HG03354 (cell line): ENCODE measurements at regions not wholly inside any gene's neighbourhood (a gene's known extent, or its start where the extent isn't known, plus 50 kb on each side); places are given as distances from the start of the nearest gene placed in this dataset.
"Not testable (repeated sequence)": the region's sequence is repeated elsewhere in the genome, so short reads cannot be mapped to it uniquely, and the experiment has no call there.

Source experiments
- ATAC-seq: cut with Tn5 transposase; IDR thresholded peaks from one replicate; pipeline ENCODE4 v1.9.1; 2021; ENCODE audit warnings: mild to moderate bottlenecking; ENCODE audit not compliant: unreplicated experiment, poor library complexity, severe bottlenecking

DNA sequence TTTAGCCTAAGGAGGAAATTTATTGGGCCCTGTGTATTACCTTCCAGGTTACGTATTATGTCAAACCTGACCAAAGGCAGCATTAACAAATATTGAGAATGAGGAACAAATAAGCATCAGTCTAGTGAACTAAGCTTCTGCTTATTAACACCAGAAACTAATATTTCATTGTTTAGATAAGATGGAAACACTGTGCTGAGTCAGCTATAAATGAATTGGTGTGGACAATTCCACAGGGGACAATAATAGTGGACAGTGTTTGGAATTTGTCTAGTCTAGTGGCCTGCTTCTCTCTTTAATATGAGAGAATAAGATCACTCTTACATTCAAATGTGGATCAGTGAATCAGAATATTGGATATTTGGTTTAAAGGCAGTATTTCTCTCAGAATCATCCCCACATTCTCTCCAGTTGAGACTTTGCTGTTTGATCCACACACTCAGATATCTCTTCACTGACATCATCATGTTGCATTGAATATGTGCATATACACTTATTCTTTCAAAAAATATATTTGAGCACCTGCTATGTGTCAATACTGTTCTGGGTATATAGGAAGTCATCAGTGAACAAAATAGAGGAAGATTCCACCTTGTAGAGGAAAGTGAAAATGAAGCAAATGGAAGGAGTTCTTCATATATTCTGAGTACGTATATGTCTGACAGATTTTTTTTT lies 136.3 kb downstream of the DIO2 start:
- ATAC-seq: no peak

DNA sequence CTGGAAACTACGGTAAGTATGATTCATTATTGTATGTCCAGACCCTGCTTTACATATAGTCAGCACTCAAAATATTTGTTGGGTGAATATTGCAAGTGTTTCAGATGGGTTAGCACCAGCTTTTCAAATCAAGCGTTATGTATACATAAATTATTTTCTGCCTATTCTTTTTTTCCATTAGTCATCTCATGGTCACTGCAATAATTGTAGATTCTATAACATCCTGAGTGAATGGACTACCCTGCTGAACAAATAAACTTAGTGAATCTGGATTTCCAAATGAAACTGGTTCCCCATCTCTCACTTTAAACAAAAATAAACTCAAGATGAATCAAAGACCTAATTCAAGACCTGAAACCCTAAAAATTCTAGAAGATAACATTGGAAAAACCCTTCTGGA lies 152.3 kb downstream of the DIO2 start:
- no peak for ATAC-seq

- no peak for ATAC-seq
Observed at GRCh38 chr14:80056497-80056801, 154.9 kb downstream of the DIO2 start.

- peak; percentile 55 for ATAC-seq
Observed at GRCh38 chr14:80055667-80056496, 155.4 kb downstream of the DIO2 start.

DNA sequence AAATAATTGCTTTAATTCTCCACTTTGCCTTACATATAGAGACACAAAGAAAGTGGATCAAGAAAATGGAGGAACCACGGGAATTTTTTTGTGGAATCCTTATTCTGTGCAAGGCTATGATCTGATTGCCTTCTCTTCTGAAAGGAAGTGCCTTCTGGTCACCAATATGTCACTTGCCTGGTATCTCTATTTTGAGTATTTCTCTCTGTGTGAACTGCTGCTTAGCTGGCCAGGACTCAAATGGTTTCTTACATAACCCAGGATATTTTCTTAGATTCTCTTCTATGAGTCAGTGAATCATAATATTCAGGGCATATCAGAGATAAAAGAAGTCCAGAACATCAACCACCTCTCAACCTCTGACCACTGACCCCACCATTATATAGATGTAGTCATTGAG lies 156.1 kb downstream of the DIO2 start:
- ATAC-seq: no peak

DNA sequence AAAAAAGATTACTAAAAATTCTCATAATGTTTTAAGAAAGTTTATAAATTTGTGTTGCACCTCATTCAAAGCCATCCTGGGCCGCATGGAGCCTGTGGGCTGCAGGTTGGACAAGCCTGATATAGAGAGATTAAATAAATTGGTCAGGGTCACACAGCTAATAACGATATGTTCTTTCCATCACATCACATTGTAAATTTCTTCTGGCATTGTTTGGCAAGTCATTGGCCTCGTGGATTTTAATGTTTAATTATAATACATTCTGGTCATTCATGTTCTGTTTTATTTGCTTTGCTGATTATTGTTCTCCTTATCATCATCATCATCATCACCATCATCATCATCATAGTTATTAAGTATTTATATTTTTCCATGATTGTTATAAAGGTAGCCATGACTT lies 157.3 kb downstream of the DIO2 start:
- no peak for ATAC-seq

- no peak for ATAC-seq
Observed at GRCh38 chr14:80049055-80049454, 162.2 kb downstream of the DIO2 start.

GRCh38 chr14:80047761-80048160 lies 163.5 kb downstream of the DIO2 start:
- ATAC-seq: no peak

GRCh38 chr14:80037349-80037748 lies 174.0 kb downstream of the DIO2 start:
- ATAC-seq: no peak

DNA sequence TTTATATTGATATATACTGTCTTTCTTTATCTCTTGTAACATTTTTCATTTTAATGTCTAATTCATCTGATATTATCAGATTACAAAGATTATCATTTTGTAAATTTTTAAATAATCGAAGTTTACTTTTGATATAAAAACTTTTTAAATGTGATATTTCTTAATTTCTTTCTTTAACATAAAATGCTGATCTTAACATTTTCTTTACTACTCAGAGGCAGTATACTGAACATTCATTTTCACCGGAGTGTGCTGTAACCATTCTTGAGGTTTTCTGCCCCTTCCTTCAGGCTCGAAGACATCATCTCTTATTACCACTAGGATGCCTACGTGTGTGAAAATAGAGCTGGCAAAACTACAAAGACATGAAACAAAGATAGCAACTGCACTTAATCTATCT lies 186.9 kb downstream of the DIO2 start:
- ATAC-seq: no peak

DNA sequence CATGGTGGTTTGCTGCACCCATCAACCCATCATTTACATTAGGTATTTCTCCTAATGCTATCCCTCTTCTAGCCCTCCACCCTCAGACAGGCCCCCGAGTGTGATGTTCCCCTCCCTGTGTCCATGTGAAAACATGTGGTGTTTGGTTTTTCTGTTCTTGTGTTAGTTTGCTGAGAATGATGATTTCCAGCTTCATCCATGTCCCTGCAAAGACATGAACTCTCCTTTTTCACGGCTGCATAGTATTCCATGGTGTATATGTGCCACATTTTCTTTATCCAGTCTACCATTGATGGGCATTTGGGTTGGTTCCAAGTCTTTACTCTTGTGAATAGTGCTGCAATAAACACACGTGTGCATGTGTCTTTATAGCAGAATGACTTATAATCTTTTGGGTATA lies 192.8 kb downstream of the DIO2 start:
- not testable (repeated sequence) for ATAC-seq

- ATAC-seq: no peak
Observed at GRCh38 chr14:80017795-80018194, 193.5 kb downstream of the DIO2 start.

DNA sequence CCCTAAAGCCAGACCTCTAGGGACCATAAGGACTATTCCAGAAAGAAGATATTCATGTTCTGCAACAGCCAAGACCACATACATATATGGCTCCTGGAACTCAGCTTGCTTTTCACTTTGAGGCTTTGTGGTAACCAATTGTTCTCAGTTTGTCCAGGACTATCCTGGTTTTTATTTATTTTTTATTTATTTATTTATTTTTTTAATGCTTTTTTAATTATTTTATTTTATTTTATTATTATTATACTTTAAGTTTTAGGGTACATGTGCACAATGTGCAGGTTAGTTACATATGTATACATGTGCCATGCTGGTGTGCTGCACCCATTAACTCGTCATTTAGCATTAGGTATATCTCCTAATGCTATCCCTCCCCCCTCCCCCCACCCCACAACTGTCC lies 201.1 kb downstream of the DIO2 start:
- not testable (repeated sequence) for ATAC-seq

- no peak for ATAC-seq
Observed at GRCh38 chr14:80005561-80005960, 205.7 kb downstream of the DIO2 start.

GRCh38 chr14:80004871-80005270 lies 206.4 kb downstream of the DIO2 start:
- ATAC-seq: no peak

DNA sequence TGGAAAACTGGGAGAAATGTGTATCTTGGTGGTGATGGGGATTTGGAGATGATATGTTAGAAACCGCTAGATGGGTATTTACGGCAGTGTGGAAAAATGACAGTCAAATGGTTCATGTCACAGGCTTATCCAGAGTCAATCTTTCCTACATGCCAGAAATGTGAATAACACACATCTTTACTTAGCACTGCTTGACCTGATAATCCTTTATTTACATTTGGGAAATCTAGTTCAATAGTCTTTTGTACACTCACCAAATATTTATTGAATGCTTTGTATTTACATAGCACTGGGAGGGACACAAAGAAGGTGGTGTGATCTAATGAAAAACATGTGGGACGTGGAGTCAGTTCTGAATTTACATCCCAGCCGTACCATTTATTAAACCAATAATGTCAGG lies 208.2 kb downstream of the DIO2 start:
- no peak for ATAC-seq

GRCh38 chr14:79997509-79998208 lies 213.6 kb downstream of the DIO2 start:
- ATAC-seq: no peak

GRCh38 chr14:79992407-79993198 lies 218.7 kb downstream of the DIO2 start:
- no peak for ATAC-seq

- no peak for ATAC-seq
Observed at GRCh38 chr14:79991866-79992265, 219.4 kb downstream of the DIO2 start.

DNA sequence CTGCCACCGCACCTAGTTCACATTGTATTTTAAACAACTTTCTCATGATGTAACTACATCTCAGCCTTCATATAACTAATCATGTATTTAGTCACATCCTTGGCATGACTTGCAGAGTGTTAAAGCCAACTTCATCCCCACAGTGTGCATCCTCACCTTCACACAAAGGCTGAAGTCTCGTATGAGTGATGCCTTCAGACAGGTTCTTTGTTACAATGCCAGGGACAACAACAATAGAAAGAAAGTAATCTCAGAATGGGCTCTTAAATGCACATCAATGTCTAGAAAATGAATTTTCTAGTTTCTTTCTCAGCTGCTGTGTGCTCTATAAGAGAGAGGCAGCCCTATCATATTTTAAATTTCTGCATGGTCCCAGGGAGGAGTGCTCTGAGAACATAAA lies 221.3 kb downstream of the DIO2 start:
- ATAC-seq: no peak
